ENCODE measurements at regions not wholly inside any gene's neighbourhood (a gene's known extent, or its start where the extent isn't known, plus 50 kb on each side); places are given as distances from the start of the nearest gene placed in this dataset.
"Not testable (repeated sequence)": the region's sequence is repeated elsewhere in the genome, so short reads cannot be mapped to it uniquely, and the experiment has no call there.

- H3K79me2 ChIP-seq (ENCODE audit: insufficient read depth, low read length) = no peaks in the 10 kb centered on the region
- H3K4me1 ChIP-seq (ENCODE audit: control insufficient read depth in 1 of 2, insufficient read depth in 2 of 2, low read length in 2 of 2) = no peaks in the 10 kb centered on the region
- H3K36me3 ChIP-seq (replicated peaks in 1 of 2; ENCODE audit: control insufficient read depth in 1 of 2, insufficient read depth in 2 of 2, low read length in 2 of 2) = no peaks in the 10 kb centered on the region
- no peak overlapping the region for H3K9ac ChIP-seq (ENCODE audit: insufficient read depth, low read length, poor library complexity, severe bottlenecking)
- Mint-ChIP-seq H3K36me3 (no peaks in the 10 kb centered on the region), H3K27ac (no peak overlapping the region), H3K4me1 (no peaks in the 10 kb centered on the region), H3K9me3 (peaks cover 18 to 36% (median 27%) of the 10 kb centered on the region in 7 donors), H3K27me3 (ENCODE audit: low read depth in 3 of 3) (no peaks in the 10 kb centered on the region), H3K4me3 (no peak overlapping the region)
- H3K27ac ChIP-seq (ENCODE audit: low read depth in 1 of 2, low read length in 2 of 2) = no peak overlapping the region
- no peaks in the 10 kb centered on the region for H4K20me1 ChIP-seq (ENCODE audit: insufficient read depth, low read length)
- H3K9me3 ChIP-seq (replicated peaks in 1 of 2; ENCODE audit: control insufficient read depth in 1 of 2, insufficient read depth in 1 of 2, low read length in 2 of 2) = peaks cover 27 to 39% of the 10 kb centered on the region in 2 donors
- intact Hi-C loops (cut with micrococcal nuclease) = no loop called here
- H3K4me2 ChIP-seq (replicated peaks; ENCODE audit: extremely low read depth, low read length, poor library complexity, severe bottlenecking) = no peak overlapping the region
- no peak overlapping the region for H3K4me3 ChIP-seq (replicated peaks in 1 of 3; ENCODE audit: low read depth in 2 of 3, low read length in 3 of 3)
- no peaks in the 10 kb centered on the region for H3K27me3 ChIP-seq (ENCODE audit: control insufficient read depth in 2 of 2, insufficient read depth in 2 of 2, low read length in 2 of 2)
- H2AFZ ChIP-seq (ENCODE audit: insufficient read depth, low read depth, low read length, poor library complexity, severe bottlenecking) = no peak overlapping the region
- TF ChIP-seq, protein P1, sequence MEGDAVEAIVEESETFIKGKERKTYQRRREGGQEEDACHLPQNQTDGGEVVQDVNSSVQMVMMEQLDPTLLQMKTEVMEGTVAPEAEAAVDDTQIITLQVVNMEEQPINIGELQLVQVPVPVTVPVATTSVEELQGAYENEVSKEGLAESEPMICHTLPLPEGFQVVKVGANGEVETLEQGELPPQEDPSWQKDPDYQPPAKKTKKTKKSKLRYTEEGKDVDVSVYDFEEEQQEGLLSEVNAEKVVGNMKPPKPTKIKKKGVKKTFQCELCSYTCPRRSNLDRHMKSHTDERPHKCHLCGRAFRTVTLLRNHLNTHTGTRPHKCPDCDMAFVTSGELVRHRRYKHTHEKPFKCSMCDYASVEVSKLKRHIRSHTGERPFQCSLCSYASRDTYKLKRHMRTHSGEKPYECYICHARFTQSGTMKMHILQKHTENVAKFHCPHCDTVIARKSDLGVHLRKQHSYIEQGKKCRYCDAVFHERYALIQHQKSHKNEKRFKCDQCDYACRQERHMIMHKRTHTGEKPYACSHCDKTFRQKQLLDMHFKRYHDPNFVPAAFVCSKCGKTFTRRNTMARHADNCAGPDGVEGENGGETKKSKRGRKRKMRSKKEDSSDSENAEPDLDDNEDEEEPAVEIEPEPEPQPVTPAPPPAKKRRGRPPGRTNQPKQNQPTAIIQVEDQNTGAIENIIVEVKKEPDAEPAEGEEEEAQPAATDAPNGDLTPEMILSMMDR (IDR thresholded peaks at IDR 0.05) = no peak
- no peak for DNase-seq
- no CpG with 5 or more reads among the region's 3 CpGs for WGBS (ENCODE audit: insufficient coverage)
These were observed 414.3 kb downstream of the ZNF804A start for GRCh38 chr2:185012643-185013042.

DNA sequence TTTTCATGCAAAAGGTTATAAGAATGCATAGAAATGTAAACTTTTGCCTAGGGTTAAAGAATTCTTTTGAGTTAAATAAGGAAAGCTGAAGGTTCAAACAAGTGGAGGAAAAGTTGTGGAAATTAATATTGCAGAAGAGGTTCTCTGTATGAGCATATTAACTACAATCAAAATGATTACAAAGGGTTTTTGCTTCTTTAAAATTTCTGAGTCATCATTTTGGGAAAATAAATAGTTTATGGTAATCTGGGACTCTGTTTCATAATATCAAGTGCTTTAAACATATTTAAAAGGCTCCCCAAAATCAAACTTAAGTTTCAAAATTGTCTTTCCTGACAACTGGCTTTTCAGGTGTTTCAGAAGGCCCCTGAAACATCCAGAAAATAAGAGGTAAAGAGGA lies 415.7 kb downstream of the ZNF804A start:
- H3K27me3 Mint-ChIP-seq (ENCODE audit: low read depth in 3 of 3) = no peaks in the 10 kb centered on the region

GRCh38 chr2:185025891-185026290 lies 427.6 kb downstream of the ZNF804A start:
- H3K9me3 Mint-ChIP-seq; H3K27me3 Mint-ChIP-seq (ENCODE audit: low read depth in 3 of 3); H3K4me3 ChIP-seq (replicated peaks in 1 of 3; ENCODE audit: low read depth in 2 of 3, low read length in 3 of 3); H4K20me1 ChIP-seq (ENCODE audit: insufficient read depth, low read length); H3K79me2 ChIP-seq (ENCODE audit: insufficient read depth, low read length); H3K27ac Mint-ChIP-seq; H3K27me3 ChIP-seq (ENCODE audit: control insufficient read depth in 2 of 2, insufficient read depth in 2 of 2, low read length in 2 of 2); intact Hi-C loops (cut with micrococcal nuclease); H3K36me3 Mint-ChIP-seq; H3K4me2 ChIP-seq (replicated peaks; ENCODE audit: extremely low read depth, low read length, poor library complexity, severe bottlenecking); H3K27ac ChIP-seq (ENCODE audit: low read depth in 1 of 2, low read length in 2 of 2); H3K4me1 ChIP-seq (ENCODE audit: control insufficient read depth in 1 of 2, insufficient read depth in 2 of 2, low read length in 2 of 2); DNase-seq; H3K4me3 Mint-ChIP-seq; H2AFZ ChIP-seq (ENCODE audit: insufficient read depth, low read depth, low read length, poor library complexity, severe bottlenecking); H3K9ac ChIP-seq (ENCODE audit: insufficient read depth, low read length, poor library complexity, severe bottlenecking); H3K9me3 ChIP-seq (replicated peaks in 1 of 2; ENCODE audit: control insufficient read depth in 1 of 2, insufficient read depth in 1 of 2, low read length in 2 of 2); H3K4me1 Mint-ChIP-seq; H3K36me3 ChIP-seq (replicated peaks in 1 of 2; ENCODE audit: control insufficient read depth in 1 of 2, insufficient read depth in 2 of 2, low read length in 2 of 2): not testable (repeated sequence)
- WGBS (ENCODE audit: insufficient coverage) = no CpG with 5 or more reads among the region's 3 CpGs

More for the DNA sequence above, 415.7 kb downstream of the ZNF804A start:
- Histone ChIP-seq H3K36me3 (replicated peaks in 1 of 2; ENCODE audit: control insufficient read depth in 1 of 2, insufficient read depth in 2 of 2, low read length in 2 of 2) (no peaks in the 10 kb centered on the region), H2AFZ (ENCODE audit: insufficient read depth, low read depth, low read length, poor library complexity, severe bottlenecking) (no peak overlapping the region), H3K9ac (ENCODE audit: insufficient read depth, low read length, poor library complexity, severe bottlenecking) (no peak overlapping the region), H3K79me2 (ENCODE audit: insufficient read depth, low read length) (no peaks in the 10 kb centered on the region), H3K9me3 (replicated peaks in 1 of 2; ENCODE audit: control insufficient read depth in 1 of 2, insufficient read depth in 1 of 2, low read length in 2 of 2) (peaks cover 26 to 39% of the 10 kb centered on the region in 2 donors), H3K4me2 (replicated peaks; ENCODE audit: extremely low read depth, low read length, poor library complexity, severe bottlenecking) (no peak overlapping the region), H3K4me3 (replicated peaks in 1 of 3; ENCODE audit: low read depth in 2 of 3, low read length in 3 of 3) (no peak overlapping the region), H3K27me3 (ENCODE audit: control insufficient read depth in 2 of 2, insufficient read depth in 2 of 2, low read length in 2 of 2) (no peaks in the 10 kb centered on the region), H3K4me1 (ENCODE audit: control insufficient read depth in 1 of 2, insufficient read depth in 2 of 2, low read length in 2 of 2) (no peaks in the 10 kb centered on the region), H4K20me1 (ENCODE audit: insufficient read depth, low read length) (no peaks in the 10 kb centered on the region), H3K27ac (ENCODE audit: low read depth in 1 of 2, low read length in 2 of 2) (no peak overlapping the region)
- TF ChIP-seq, protein P1 (IDR thresholded peaks at IDR 0.05) = no peak
- DNase-seq = no peak
- intact Hi-C loops (cut with micrococcal nuclease) = no loop called here
- no peaks in the 10 kb centered on the region for H3K36me3 Mint-ChIP-seq
- no peak overlapping the region for H3K4me3 Mint-ChIP-seq
- H3K9me3 Mint-ChIP-seq = peaks cover 18 to 36% (median 26%) of the 10 kb centered on the region in 7 donors
- no peaks in the 10 kb centered on the region for H3K4me1 Mint-ChIP-seq
- H3K27ac Mint-ChIP-seq = no peak overlapping the region
